ENCODE measurements at regions not wholly inside any gene's neighbourhood (a gene's known extent, or its start where the extent isn't known, plus 50 kb on each side); places are given as distances from the start of the nearest gene placed in this dataset.

- no peak overlapping the region for H3K4me3 ChIP-seq
- Mint-ChIP-seq H3K9me3 (peaks cover 28% of the 10 kb centered on the region), H3K36me3 (ENCODE audit: low read depth) (peaks cover 14% of the 10 kb centered on the region; the same call in 2 of the 3 replicates), H3K27ac (no peak overlapping the region), H3K27me3 (ENCODE audit: insufficient read depth, low read depth, poor library complexity) (no peaks in the 10 kb centered on the region), H3K4me3 (no peak overlapping the region), H3K4me1 (peaks cover 3% of the 10 kb centered on the region; the same call in 1 of the 3 replicates)
- H3F3A ChIP-seq (replicated peaks; ENCODE audit: low read depth): no peaks in the 10 kb centered on the region
- H3K27me3 ChIP-seq (ENCODE audit: insufficient read depth): no peaks in the 10 kb centered on the region
- H4K20me1 ChIP-seq (replicated peaks; ENCODE audit: insufficient read depth): no peaks in the 10 kb centered on the region
- ATAC-seq: no peak
- H2AFZ ChIP-seq: no peak overlapping the region
- peaks cover 5% of the 10 kb centered on the region for H3K4me1 ChIP-seq (ENCODE audit: insufficient read depth)
- no peaks in the 10 kb centered on the region for H3K79me2 ChIP-seq (replicated peaks; ENCODE audit: insufficient read depth)
- no peak overlapping the region for H3K4me2 ChIP-seq
- no peaks in the 10 kb centered on the region; the same call in 1 of the 2 replicates for H3K36me3 ChIP-seq (ENCODE audit: insufficient read depth)
- H3K9me2 ChIP-seq (ENCODE audit: insufficient read depth): 0 out of 2 replicates have a peak, but pooled peaks cover 2% of the 10 kb centered on the region
- TF ChIP-seq POLR2AphosphoS5 (IDR thresholded peaks at IDR 0.05; ENCODE audit: low read depth): no peak
- TF ChIP-seq EZH2phosphoT487 (IDR thresholded peaks at IDR 0.05; ENCODE audit: unreplicated experiment): no peak
- TF ChIP-seq NANOG (IDR thresholded peaks at IDR 0.05; ENCODE audit: borderline replicate concordance): no peak
- no peak for TF ChIP-seq ZNF331 (CRISPR knock-in tag; IDR thresholded peaks at IDR 0.05; ENCODE audit: low read depth)
- no peak for TF ChIP-seq ZNF462 (CRISPR knock-in tag; IDR thresholded peaks at IDR 0.05)
- TF ChIP-seq ETS1 (IDR thresholded peaks at IDR 0.05): no peak
- no peak for TF ChIP-seq STAT1 (IDR thresholded peaks at IDR 0.05; ENCODE audit: unreplicated experiment)
- no peak for TF ChIP-seq EZH2 (IDR thresholded peaks at IDR 0.05; ENCODE audit: low read depth, unreplicated experiment)
- TF ChIP-seq, protein P1, sequence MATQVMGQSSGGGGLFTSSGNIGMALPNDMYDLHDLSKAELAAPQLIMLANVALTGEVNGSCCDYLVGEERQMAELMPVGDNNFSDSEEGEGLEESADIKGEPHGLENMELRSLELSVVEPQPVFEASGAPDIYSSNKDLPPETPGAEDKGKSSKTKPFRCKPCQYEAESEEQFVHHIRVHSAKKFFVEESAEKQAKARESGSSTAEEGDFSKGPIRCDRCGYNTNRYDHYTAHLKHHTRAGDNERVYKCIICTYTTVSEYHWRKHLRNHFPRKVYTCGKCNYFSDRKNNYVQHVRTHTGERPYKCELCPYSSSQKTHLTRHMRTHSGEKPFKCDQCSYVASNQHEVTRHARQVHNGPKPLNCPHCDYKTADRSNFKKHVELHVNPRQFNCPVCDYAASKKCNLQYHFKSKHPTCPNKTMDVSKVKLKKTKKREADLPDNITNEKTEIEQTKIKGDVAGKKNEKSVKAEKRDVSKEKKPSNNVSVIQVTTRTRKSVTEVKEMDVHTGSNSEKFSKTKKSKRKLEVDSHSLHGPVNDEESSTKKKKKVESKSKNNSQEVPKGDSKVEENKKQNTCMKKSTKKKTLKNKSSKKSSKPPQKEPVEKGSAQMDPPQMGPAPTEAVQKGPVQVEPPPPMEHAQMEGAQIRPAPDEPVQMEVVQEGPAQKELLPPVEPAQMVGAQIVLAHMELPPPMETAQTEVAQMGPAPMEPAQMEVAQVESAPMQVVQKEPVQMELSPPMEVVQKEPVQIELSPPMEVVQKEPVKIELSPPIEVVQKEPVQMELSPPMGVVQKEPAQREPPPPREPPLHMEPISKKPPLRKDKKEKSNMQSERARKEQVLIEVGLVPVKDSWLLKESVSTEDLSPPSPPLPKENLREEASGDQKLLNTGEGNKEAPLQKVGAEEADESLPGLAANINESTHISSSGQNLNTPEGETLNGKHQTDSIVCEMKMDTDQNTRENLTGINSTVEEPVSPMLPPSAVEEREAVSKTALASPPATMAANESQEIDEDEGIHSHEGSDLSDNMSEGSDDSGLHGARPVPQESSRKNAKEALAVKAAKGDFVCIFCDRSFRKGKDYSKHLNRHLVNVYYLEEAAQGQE (IDR thresholded peaks at IDR 0.05; ENCODE audit: unreplicated experiment): no peak
- no peak for TF ChIP-seq CTCF (conservative IDR thresholded peaks at IDR 0.05; ENCODE audit: low read depth in 2 of 2)
- no peak for TF ChIP-seq ZNF114 (CRISPR knock-in tag; IDR thresholded peaks at IDR 0.05)
- no peak for TF ChIP-seq CREB1 (CRISPR knock-in tag; IDR thresholded peaks at IDR 0.05; ENCODE audit: low read depth)
- no peak for TF ChIP-seq JUNB (IDR thresholded peaks at IDR 0.05; ENCODE audit: unreplicated experiment)
- no peak for DNase-seq (ENCODE audit: low spot score)
- H3K27ac ChIP-seq (ENCODE audit: low read depth): no peak overlapping the region
Observed at GRCh38 chr2:226087505-226088365, 688.2 kb downstream of the NYAP2 start.
